Motor neuron (in vitro differentiated cells): ENCODE measurements at regions not wholly inside any gene's neighbourhood (a gene's known extent, or its start where the extent isn't known, plus 50 kb on each side); places are given as distances from the start of the nearest gene placed in this dataset.

ENCODE experiments used
- ATAC-seq, 8 experiments: fragments of 200-7000 bp; cut with Tn5 transposase; replicated peaks in 6 of 8; 2 replicates each; pipeline ENCODE4 v1.8.0; 2021; ENCODE audit warnings: mild to moderate bottlenecking in 8 of 8, moderate library complexity in 8 of 8
- H3K27ac ChIP-seq, 2 donors: fragments of 250-450 bp; sonication (Bioruptor Pico); 2 replicates each; pipeline ENCODE4 v1.9.0; 2021; ENCODE audit warnings: antibody characterized with exemption in 2 of 2, mild to moderate bottlenecking in 2 of 2, moderate library complexity in 1 of 2
- H3K4me1 ChIP-seq, 2 donors: fragments of 250-450 bp; sonication (Bioruptor Pico); replicated peaks in 1 of 2; 2 replicates each; pipeline ENCODE4 v1.6.1; 2021; ENCODE audit warnings: antibody characterized with exemption in 2 of 2, mild to moderate bottlenecking in 2 of 2, moderate library complexity in 1 of 2
- H3K4me3 ChIP-seq, 5 donors: fragments of 250-450 bp; sonication (Bioruptor Pico); 2 replicates each; pipeline ENCODE4 v1.9.0; 2021; ENCODE audit warnings: antibody characterized with exemption in 5 of 5, mild to moderate bottlenecking in 5 of 5, moderate library complexity in 4 of 5
- WGBS, 10 experiments: fragments of 450-650 bp; shearing (Covaris generic); methylation state at CpG; one replicate each; pipeline ENCODE4 v1.0.0; 2022; 5-methylcytosine and 5-hydroxymethylcytosine counted together
- in situ Hi-C, 9 experiments: fragments of 400-800 bp; cut with MboI; loops; one replicate each; pipeline ENCODE4 v1.15.0; 2021; ENCODE audit warnings: low sequenced_read_pairs in 9 of 9, low pct_unique_long_range_greater_than_20kb in 2 of 9; ENCODE audit not compliant: unreplicated experiment in 9 of 9

DNA sequence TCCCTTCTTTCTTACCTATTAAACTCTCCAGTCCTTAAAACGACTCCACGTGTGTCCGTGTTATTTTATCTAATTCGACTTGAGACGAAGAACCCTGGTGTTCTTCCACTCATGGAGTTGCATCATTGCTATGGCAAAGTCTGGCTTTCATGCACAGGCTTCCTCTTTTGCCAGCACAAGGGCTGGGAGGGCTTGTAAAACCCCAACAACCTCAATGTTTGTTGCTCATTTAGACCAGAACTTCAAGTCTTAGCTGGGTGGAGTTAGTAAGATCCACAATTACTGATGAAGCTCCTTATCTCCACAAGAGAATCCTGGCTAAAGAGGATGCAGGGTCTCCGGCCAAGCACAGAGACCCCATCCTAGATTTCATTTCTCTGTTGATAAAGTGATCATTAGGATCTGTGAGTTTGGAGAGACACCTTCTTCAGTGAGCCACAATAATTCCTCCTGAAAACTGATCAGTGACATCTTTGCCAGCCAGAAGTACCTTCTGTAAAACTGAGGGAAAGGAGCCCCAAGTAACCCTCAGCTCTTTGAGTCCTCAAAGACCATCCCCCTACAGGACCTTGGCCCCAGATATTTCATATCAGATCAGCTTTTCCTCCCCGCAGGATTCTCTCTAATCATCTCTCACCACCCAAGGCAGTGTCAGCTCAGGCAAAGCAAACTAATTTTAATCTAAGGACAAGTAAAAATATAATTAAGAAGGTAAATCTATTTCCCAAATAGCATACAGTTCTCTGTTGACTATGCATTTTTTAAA lies 514.6 kb downstream of the FUT8 start:
- peaks cover 20 to 23% of the 10 kb centered on the region in 2 donors for H3K4me1 ChIP-seq
- WGBS, 10 experiments, result 20 to 100% (median 59%) methylated on average over 1 to 6 of the region's 7 CpGs; no CpG with 5 or more reads in 2 of the 10 experiments
- peak in 1 of 8 experiments; percentile 9 for ATAC-seq
- in situ Hi-C loops, result no loop called here
- no peak overlapping the region for H3K4me3 ChIP-seq
- H3K27ac ChIP-seq, result peak overlapping the region in 1 of 2 donors; percentile 8

DNA sequence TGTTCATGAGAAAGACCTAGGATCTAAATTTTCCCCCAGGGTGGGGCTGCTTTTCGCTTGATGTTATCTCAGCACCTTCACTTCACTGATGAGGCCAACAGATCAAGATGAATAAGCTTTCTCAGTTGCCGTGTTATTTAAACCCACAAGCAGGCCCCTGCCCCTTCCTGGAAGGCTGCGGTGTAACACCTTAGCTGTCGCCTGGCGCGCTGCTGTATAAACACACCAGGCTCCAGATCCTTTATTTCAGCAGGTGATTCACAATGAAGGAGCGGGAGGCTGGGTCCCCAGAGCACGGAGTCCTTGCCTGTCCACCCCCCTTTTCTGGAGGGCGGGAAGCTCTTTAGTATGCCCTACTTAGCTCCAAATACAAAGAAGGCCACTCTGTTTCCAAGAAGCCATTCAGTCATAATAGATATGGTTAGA lies 515.4 kb downstream of the FUT8 start:
- 42 to 100% (median 80%) methylated on average over 1 to 8 of the region's 9 CpGs; no CpG with 5 or more reads in 1 of the 10 experiments for WGBS, 10 experiments
- peaks cover 20 to 31% of the 10 kb centered on the region in 2 donors for H3K4me1 ChIP-seq
- H3K27ac ChIP-seq, result no peak overlapping the region
- no peak overlapping the region for H3K4me3 ChIP-seq
- peak in 6 of 8 experiments; percentile 32 to 81 (median 46) for ATAC-seq
- in situ Hi-C loops, result no loop called here

GRCh38 chr14:65928995-65929394 lies 516.5 kb downstream of the FUT8 start:
- WGBS, 10 experiments, result 100% methylated on average over 1 to 3 of the region's 3 CpGs; no CpG with 5 or more reads in 4 of the 10 experiments
- H3K4me1 ChIP-seq, result peaks cover 28 to 40% of the 10 kb centered on the region in 2 donors
- no peak for ATAC-seq
- no peak overlapping the region for H3K4me3 ChIP-seq
- no peak overlapping the region for H3K27ac ChIP-seq
- in situ Hi-C loops, result no loop called here

DNA sequence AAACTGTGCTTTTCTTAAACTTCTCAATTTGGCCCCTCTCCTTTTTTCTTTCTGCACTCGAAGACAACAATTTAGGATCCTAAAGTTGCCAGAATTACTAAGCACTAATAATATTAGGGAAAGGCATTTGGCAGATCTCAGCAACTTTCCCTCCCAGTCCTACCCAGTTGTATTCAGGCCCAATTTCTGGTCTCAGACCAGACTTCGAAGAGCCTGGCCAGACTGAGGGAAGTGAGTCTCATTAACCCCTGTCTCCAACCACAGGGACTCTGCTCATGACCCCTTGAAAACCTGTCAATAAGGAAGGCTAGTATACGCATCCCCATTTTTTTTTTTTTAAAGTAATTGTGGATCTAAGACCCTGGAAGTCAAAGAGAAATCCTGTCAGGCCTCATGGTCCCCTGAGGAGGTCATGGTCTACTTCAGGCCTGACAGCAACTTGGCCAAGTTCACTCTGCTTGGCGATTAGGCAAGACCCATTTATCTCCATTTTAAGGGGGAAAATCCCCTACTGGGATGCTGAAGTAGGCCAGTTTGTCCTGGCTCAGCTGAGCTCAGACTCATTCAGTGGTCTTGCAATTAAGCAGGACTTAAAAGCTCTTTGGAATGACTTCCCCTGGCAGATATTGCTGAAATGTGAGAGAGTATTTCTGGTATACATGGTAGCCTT lies 521.0 kb downstream of the FUT8 start:
- 13 to 90% (median 75%) methylated on average over 2 to 4 of the region's 4 CpGs; no CpG with 5 or more reads in 2 of the 10 experiments for WGBS, 10 experiments
- Histone ChIP-seq H3K4me1 (peaks cover 13 to 26% of the 10 kb centered on the region in 2 donors), H3K4me3 (no peak overlapping the region), H3K27ac (peak overlapping the region in 1 of 2 donors; percentile 46)
- in situ Hi-C loops, result no loop called here
- no peak for ATAC-seq

GRCh38 chr14:65934070-65934435 lies 521.5 kb downstream of the FUT8 start:
- H3K4me3 ChIP-seq, result no peak overlapping the region
- H3K4me1 ChIP-seq, result peaks cover 13 to 26% of the 10 kb centered on the region in 2 donors
- 18 to 58% (median 44%) methylated on average over 2 to 4 of the region's 5 CpGs; no CpG with 5 or more reads in 5 of the 10 experiments for WGBS, 10 experiments
- H3K27ac ChIP-seq, result peak overlapping the region in 1 of 2 donors; percentile 37
- in situ Hi-C loops, result no loop called here
- peak in 5 of 8 experiments; percentile 50 to 97 (median 86) for ATAC-seq

DNA sequence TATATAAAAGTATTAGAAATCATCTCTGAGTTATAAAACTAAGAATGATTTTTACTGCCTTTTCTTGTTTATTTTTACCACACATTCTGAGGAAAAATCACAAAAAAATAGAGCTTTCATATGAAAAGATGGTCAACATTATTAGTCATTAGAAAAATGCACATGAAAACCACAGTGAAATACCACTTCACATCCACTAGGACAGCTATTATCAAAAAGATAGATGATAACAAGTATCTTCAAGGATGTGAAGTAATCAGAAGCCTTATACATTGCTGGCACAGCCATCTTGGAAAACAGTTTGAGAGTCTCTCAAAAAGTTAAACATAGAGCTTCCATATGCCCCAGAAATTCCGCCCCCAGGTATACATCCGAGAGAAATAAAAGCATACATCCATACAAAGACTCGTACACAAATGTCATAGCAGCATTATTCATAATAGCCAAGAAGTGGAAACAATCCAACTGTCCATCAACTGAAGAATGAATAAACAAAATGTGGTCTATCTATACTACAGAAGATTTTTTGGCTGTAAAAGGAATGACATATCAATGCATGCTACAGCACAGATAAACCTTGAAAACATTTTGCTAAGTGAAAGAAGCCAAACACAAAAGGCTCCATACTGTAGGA lies 523.9 kb downstream of the FUT8 start:
- no peak overlapping the region for H3K27ac ChIP-seq
- in situ Hi-C loops, result no loop called here
- no peak for ATAC-seq
- H3K4me1 ChIP-seq, result peaks cover 21 to 50% of the 10 kb centered on the region in 2 donors
- 21 to 97% (median 80%) methylated on average over 2 to 3 of the region's 3 CpGs; no CpG with 5 or more reads in 2 of the 10 experiments for WGBS, 10 experiments
- H3K4me3 ChIP-seq, result no peak overlapping the region

- Histone ChIP-seq H3K27ac (no peak overlapping the region), H3K4me1 (peaks cover 28 to 58% of the 10 kb centered on the region in 2 donors), H3K4me3 (no peak overlapping the region)
- ATAC-seq, result no peak
- 43 to 100% (median 93%) methylated on average over 1 to 5 of the region's 8 CpGs for WGBS, 10 experiments
- in situ Hi-C loops, result no loop called here
Measured at GRCh38 chr14:65937079-65937959, 524.8 kb downstream of the FUT8 start.

GRCh38 chr14:65937960-65938316 lies 525.4 kb downstream of the FUT8 start:
- in situ Hi-C loops, result no loop called here
- Histone ChIP-seq H3K27ac (no peak overlapping the region), H3K4me1 (peaks cover 28 to 55% of the 10 kb centered on the region in 2 donors), H3K4me3 (no peak overlapping the region)
- no peak for ATAC-seq

DNA sequence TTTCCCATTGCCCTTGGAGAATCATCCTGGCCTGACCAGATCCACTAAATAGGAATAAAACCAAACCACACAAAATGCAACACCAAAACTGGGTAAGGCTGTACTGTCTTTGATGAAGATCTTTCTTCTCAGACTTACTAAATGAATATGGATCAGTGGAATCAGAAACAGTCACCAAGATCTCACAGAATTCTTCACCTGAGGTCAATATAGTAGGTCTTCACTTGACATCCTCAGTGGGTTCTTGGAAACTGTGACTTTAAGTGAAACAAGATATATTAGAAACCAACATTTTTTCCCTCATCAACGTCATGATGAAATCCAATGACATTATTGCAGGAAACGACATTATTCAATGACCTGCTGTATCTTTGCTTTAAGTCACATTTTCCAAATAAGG lies 526.2 kb downstream of the FUT8 start:
- ATAC-seq, result no peak
- Histone ChIP-seq H3K27ac (no peak overlapping the region), H3K4me1 (peaks cover 23 to 47% of the 10 kb centered on the region in 2 donors), H3K4me3 (no peak overlapping the region)
- in situ Hi-C loops, result no loop called here
- WGBS, 10 experiments, result 21 to 93% (median 86%) methylated on average over 2 of the region's 2 CpGs; no CpG with 5 or more reads in 3 of the 10 experiments

- H3K4me3 ChIP-seq, result no peak overlapping the region
- 44 to 94% (median 83%) methylated on average over 1 of the region's 1 CpG; no CpG with 5 or more reads in 3 of the 10 experiments for WGBS, 10 experiments
- H3K27ac ChIP-seq, result no peak overlapping the region
- in situ Hi-C loops, result no loop called here
- H3K4me1 ChIP-seq, result peaks cover 18 to 44% of the 10 kb centered on the region in 2 donors
- no peak for ATAC-seq
Measured at GRCh38 chr14:65939184-65939583, 526.7 kb downstream of the FUT8 start.

GRCh38 chr14:65940056-65940735 lies 527.7 kb downstream of the FUT8 start:
- WGBS, 10 experiments, result 56 to 92% (median 71%) methylated on average over 2 to 8 of the region's 9 CpGs
- no peak overlapping the region for H3K27ac ChIP-seq
- in situ Hi-C loops, result no loop called here
- peaks cover 15 to 37% of the 10 kb centered on the region in 2 donors for H3K4me1 ChIP-seq
- ATAC-seq, result peak; percentile 62 to 93 (median 87)
- H3K4me3 ChIP-seq, result no peak overlapping the region

- in situ Hi-C loops, result no loop called here
- WGBS, 10 experiments, result 29 to 100% (median 93%) methylated on average over 1 to 4 of the region's 4 CpGs; no CpG with 5 or more reads in 2 of the 10 experiments
- H3K4me3 ChIP-seq, result no peak overlapping the region
Measured at GRCh38 chr14:65941091-65941490, 528.6 kb downstream of the FUT8 start.

More at GRCh38 chr14:65941091-65941490, 528.6 kb downstream of the FUT8 start:
- Histone ChIP-seq H3K27ac (no peak overlapping the region), H3K4me1 (peaks cover 15 to 40% of the 10 kb centered on the region in 2 donors)
- no peak for ATAC-seq
